ENCODE measurements at regions not wholly inside any gene's neighbourhood (a gene's known extent, or its start where the extent isn't known, plus 50 kb on each side); places are given as distances from the start of the nearest gene placed in this dataset.

GRCh38 chr11:21817696-21818095 is 375.2 kb upstream of the ANO5 start:
- TF ChIP-seq ZNF274 (IDR thresholded peaks at IDR 0.05; ENCODE audit: low read depth, low read length) (no peak), YY1 (IDR thresholded peaks at IDR 0.05; ENCODE audit: insufficient read depth, insufficient read length) (no peak), SUZ12 (IDR thresholded peaks at IDR 0.05; ENCODE audit: extremely low read depth, insufficient read depth, insufficient read length) (no peak)
